Right atrium auricular region (tissue), 2 donors: ENCODE measurements at regions not wholly inside any gene's neighbourhood (a gene's known extent, or its start where the extent isn't known, plus 50 kb on each side); places are given as distances from the start of the nearest gene placed in this dataset.

ENCODE experiments used
- DNase-seq: peaks from one replicate; pipeline ENCODE4 v3.0.0-alpha.2; 2019; ENCODE audit warnings: low spot score
- H3K27ac ChIP-seq, 2 donors: fragments of 200-600 bp; sonication (generic); 1 replicate in 1 of 2; 2 replicates in 1 of 2; pipeline ENCODE4 v1.5.1; 2016 to 2019
- H3K27me3 ChIP-seq, 2 donors: fragments of 200-600 bp; sonication (generic); one replicate each; pipeline versions ENCODE4 v1.5.1 to v1.6.0; 2017 to 2019
- H3K36me3 ChIP-seq: fragments of 200-600 bp; sonication (generic); one replicate; pipeline ENCODE4 v1.5.1; 2016
- H3K4me1 ChIP-seq, 2 donors: fragments of 200-600 bp; sonication (generic); one replicate each; pipeline versions ENCODE4 v1.5.1 to v1.6.0; 2017 to 2019
- H3K4me3 ChIP-seq, 2 donors: fragments of 200-600 bp; sonication (generic); 1 replicate in 1 of 2; 2 replicates in 1 of 2; pipeline ENCODE4 v1.5.1; 2017 to 2019; ENCODE audit warnings: mild to moderate bottlenecking in 1 of 2, moderate library complexity in 1 of 2
- H3K9me3 ChIP-seq, 2 donors: fragments of 200-600 bp; sonication (generic); one replicate each; pipeline ENCODE4 v1.5.1; 2019
- TF ChIP-seq, protein P1 (sequence below), 2 donors: fragments of 200-600 bp; sonication (generic); IDR thresholded peaks; one replicate each; pipeline ENCODE4 v1.5.1; 2019; ENCODE audit warnings: antibody characterized with exemption in 2 of 2

DNA sequence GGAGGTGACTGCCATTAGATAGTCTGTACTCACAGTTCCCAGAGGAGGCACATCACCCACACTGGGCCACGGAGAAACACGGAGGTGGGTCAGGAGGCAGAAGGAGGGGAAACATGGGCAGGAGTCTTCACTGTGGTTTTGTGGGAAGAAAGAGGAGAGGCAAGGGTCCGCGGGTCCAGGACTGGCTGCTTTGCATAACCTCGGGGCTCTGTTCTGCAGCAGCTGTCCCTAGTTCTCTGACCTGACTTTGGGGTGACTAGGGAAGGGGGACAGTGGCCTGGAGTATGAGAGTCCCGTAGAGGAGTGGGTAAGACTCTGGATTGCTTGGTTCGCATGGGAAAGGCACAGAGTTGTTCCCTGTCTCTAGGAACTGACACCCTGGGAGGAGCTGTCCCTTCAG lies 238.3 kb upstream of the RAB6C start:
- TF ChIP-seq, protein P1, sequence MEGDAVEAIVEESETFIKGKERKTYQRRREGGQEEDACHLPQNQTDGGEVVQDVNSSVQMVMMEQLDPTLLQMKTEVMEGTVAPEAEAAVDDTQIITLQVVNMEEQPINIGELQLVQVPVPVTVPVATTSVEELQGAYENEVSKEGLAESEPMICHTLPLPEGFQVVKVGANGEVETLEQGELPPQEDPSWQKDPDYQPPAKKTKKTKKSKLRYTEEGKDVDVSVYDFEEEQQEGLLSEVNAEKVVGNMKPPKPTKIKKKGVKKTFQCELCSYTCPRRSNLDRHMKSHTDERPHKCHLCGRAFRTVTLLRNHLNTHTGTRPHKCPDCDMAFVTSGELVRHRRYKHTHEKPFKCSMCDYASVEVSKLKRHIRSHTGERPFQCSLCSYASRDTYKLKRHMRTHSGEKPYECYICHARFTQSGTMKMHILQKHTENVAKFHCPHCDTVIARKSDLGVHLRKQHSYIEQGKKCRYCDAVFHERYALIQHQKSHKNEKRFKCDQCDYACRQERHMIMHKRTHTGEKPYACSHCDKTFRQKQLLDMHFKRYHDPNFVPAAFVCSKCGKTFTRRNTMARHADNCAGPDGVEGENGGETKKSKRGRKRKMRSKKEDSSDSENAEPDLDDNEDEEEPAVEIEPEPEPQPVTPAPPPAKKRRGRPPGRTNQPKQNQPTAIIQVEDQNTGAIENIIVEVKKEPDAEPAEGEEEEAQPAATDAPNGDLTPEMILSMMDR (IDR thresholded peaks at IDR 0.05) = no peak
- H3K36me3 ChIP-seq = no peaks in the 10 kb centered on the region
- H3K4me3 ChIP-seq = no peak overlapping the region
- DNase-seq = no peak
- H3K27ac ChIP-seq = no peak overlapping the region
- no peaks in the 10 kb centered on the region for H3K9me3 ChIP-seq
- no peaks in the 10 kb centered on the region for H3K27me3 ChIP-seq
- no peaks in the 10 kb centered on the region for H3K4me1 ChIP-seq

DNA sequence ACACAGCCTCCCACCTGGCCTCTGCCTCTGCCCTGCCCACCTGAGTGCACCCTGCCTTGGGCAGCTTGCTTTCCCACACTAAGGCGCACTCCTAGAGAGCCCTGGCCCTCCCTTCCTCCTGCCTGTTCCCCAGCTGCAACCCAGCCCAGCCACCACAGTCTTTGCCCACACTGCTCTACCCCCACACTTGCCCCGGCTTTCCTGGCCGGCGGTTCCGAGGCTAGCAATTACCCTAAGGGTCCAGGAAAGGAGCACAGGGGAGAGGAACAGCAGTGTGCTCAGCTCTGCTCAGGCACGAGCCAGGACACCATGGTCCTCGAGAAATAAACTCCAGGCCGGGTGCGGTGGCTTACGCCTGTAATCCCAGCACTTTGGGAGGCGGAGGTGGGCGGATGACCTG lies 237.8 kb upstream of the RAB6C start:
- Histone ChIP-seq H3K27me3 (no peaks in the 10 kb centered on the region), H3K4me1 (no peaks in the 10 kb centered on the region), H3K9me3 (no peaks in the 10 kb centered on the region), H3K27ac (no peak overlapping the region), H3K4me3 (no peak overlapping the region), H3K36me3 (no peaks in the 10 kb centered on the region)
- TF ChIP-seq, protein P1 (IDR thresholded peaks at IDR 0.05) = no peak
- no peak for DNase-seq

DNA sequence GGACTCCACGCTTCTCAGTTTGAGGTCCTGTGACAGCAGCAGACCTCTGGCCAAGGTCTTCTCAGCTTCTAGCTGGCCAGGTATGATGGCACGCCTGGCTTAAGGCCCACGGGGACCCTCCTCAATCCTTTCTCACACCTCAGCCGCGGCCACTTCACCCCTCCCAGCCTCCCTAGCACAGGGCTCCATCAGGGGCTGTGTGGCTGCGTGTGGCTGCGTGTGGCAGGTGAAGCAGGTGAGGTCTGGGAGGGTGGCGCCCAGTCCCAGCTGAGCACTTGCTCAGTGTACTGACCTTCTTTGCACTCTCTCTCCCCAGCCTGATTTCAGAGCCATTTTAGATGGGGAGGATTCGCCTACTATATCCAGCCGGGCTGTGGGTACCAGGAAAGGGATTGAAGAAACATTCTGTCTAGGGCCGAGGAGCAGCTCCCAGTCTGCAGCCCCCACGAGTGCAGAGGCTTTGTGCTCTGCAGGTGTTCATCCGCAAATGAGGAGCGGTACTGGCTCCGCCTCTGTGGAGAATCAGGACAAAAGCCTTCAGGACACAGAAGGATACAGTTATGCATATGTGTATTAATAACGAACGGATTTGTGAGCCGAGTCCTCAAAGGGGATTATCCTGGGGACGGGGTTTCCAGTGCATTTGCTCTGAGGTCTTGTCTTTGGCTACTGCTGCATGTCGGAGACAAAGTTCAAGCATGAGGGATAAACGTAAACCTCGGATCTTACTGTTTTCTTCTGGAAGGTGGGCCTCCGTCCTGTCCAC lies 236.9 kb upstream of the RAB6C start:
- Histone ChIP-seq H3K27ac (no peak overlapping the region), H3K36me3 (no peaks in the 10 kb centered on the region), H3K27me3 (no peaks in the 10 kb centered on the region), H3K4me3 (no peak overlapping the region), H3K9me3 (no peaks in the 10 kb centered on the region), H3K4me1 (no peaks in the 10 kb centered on the region)
- no peak for DNase-seq
- TF ChIP-seq, protein P1 (IDR thresholded peaks at IDR 0.05) = no peak

DNA sequence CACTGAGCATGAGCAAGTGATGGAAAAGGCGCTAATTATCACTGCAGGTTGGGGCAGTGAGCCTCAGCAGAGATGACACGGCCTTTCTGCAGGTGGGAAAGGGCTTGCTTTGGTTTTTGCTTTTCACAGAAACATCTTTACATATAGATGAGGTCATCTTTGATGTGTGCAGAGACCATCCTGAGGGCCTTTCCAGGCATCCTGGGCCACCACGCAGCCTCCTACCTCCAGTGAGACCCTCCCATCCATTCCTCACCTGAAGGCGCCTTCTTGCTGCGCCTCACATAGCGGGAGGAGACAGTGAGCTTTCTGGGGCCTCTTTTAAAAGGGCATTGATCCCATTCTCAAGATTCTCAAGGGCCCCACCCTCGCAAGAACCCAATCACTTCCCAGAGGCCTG lies 235.3 kb upstream of the RAB6C start:
- no peak overlapping the region for H3K27ac ChIP-seq
- H3K4me3 ChIP-seq = no peak overlapping the region
- H3K9me3 ChIP-seq = no peaks in the 10 kb centered on the region
- H3K27me3 ChIP-seq = no peaks in the 10 kb centered on the region
- TF ChIP-seq, protein P1 (IDR thresholded peaks at IDR 0.05) = no peak
- DNase-seq = no peak
- no peaks in the 10 kb centered on the region for H3K4me1 ChIP-seq
- H3K36me3 ChIP-seq = no peaks in the 10 kb centered on the region

DNA sequence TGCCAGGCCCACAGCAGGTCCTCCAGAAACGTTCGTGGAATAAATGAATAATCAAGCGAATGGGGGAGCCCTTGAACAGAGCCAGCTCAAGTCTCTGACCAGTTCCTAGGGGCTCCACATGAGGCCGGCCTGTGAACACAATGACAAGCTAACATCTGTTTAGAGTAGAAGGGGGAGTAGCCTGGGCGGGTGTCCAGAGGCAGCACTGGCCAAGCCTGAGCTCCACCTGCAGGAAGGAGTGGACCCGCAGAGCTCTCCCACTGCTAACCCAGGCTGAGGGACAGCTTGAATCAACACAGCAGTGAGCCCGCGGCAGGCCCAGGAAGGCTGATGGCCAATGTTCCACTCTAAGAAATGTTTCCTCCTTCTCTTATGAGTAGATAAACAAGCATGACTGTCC lies 234.8 kb upstream of the RAB6C start:
- H3K36me3 ChIP-seq = no peaks in the 10 kb centered on the region
- H3K27me3 ChIP-seq = no peaks in the 10 kb centered on the region
- no peaks in the 10 kb centered on the region for H3K4me1 ChIP-seq
- TF ChIP-seq, protein P1 (IDR thresholded peaks at IDR 0.05) = no peak
- no peaks in the 10 kb centered on the region for H3K9me3 ChIP-seq
- DNase-seq = no peak
- H3K4me3 ChIP-seq = no peak overlapping the region
- H3K27ac ChIP-seq = no peak overlapping the region
